DMS114 treated with DMSO at 0.1 percent for 48 hours (cell line): ENCODE measurements at regions not wholly inside any gene's neighbourhood (a gene's known extent, or its start where the extent isn't known, plus 50 kb on each side); places are given as distances from the start of the nearest gene placed in this dataset.
"Not testable (repeated sequence)": the region's sequence is repeated elsewhere in the genome, so short reads cannot be mapped to it uniquely, and the experiment has no call there.

Experiments
- DNase-seq: peaks from one replicate; lab custom pipeline; 2025; ENCODE audit not compliant: unreplicated experiment; lab: John Stamatoyannopoulos, UW

DNA sequence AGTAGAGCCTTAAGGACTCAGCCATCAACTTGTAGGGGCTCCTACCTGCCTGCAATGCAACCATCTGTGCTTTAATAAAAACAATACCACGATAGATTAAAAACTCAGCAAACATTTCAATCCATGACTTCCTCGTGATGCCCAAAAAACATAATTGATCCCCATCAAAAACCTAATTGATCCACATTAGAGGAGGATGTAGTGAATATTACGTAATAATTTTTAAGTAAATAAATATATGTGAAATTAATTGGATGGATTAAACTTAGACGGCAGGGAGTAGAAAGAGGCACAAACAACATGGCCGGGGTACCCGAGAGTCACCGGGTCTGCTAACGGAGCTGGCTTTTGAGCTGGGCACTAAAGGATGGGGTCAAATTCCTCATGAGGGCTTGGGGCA, 87.3 kb downstream of the ARL4C start:
- no peak for DNase-seq

- DNase-seq, result no peak
Measured at GRCh38 chr2:234406085-234406484, 90.8 kb downstream of the ARL4C start.

DNA sequence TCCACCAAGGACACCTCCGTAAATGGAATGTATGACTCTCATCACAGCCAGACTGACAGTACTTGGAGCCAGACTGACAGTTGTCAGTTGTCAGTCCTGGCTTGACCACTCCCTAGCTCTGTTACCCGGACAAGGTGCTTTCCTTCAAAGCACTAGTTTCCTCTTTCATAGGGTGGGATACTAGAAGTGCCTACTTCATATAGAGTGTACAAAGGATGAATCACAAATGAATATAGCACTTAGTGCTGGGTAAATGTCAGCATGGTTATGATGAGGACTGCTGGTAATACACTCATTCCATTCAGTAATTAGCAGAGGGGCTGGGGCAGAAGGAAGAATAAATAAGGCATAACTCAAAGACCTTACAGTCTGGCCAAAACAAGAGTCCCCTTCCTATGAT, 91.4 kb downstream of the ARL4C start:
- no peak for DNase-seq

DNA sequence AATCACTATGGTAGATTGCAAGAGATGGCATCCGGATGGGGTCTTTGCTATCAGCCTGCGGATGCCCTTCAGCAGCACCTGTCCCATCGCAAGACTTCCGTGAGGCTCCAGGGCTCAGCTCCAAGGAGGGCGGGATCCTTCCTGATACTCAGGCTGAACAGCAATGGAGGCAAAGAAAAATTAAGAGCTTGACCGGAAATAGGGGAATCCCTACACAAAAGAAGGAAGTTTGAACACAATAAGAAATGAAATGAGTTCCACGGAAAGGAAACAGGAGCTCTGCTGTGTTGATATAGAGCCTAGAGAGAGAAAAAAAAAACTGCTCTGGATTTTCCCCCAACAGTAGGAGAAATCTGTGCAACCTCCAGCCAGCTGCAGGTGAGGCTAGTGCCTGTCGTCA, 91.9 kb downstream of the ARL4C start:
- DNase-seq, result no peak

- no peak for DNase-seq
Measured at GRCh38 chr2:234403751-234404150, 93.1 kb downstream of the ARL4C start.

DNA sequence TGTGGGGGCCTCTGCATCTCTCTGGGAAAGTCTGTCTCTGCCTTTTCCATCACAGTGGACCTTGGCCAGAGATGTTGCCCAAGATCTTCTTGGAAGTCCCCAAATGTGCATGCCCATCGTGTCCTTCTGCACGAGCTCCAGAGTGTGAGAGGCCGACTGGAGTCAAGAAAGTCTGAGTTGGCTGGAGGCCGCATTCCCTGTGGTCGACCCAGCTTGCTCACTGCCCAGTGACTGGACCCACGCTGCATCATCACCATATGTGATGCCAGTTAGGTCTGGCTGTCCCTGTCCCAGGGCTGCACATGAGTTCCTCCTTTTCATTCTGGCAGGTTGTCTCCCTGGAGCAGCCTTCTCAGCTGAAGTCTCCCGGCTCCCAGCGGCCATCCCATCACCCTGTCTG, 93.8 kb downstream of the ARL4C start:
- DNase-seq, result no peak

DNA sequence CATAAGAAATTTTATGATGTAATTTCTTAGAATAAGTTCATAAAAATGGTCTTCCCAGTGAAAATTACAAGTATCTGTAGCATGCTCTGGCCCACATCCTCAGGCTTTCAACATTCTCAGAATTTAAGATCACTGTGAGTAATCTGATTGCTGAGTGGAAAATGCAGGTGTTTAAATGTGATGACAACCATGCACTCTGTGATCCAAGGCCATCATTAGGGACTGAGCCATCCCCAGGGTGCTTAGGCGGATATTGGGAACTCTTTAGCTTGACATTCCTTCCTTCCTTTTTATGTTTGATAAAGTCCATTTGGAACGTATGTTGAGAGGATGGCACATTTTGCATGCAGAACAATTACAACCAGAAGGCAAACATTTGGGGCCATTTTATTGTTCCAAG, 95.5 kb downstream of the ARL4C start:
- DNase-seq, result no peak

GRCh38 chr2:234399451-234400246, 97.2 kb downstream of the ARL4C start:
- no peak for DNase-seq

DNA sequence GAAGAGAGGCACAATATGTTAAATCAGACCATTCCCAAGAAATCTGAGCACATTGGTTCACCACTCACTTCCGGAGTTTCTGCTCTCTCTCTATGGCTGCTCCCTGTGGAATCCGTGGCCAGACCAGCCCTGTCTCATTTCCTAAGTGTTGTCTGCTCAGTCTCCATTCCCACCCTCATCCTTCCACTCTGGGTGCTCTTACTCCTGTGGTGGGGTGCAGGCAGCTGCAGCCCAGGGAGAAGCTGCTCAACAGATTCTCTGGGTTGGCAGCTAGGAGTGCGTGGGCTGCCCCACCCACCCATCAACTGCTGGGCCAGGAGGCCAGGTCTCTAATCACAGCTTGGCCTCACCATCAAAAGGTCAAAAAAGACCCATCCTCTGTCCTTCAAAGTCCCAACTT, 98.3 kb downstream of the ARL4C start:
- no peak for DNase-seq

DNA sequence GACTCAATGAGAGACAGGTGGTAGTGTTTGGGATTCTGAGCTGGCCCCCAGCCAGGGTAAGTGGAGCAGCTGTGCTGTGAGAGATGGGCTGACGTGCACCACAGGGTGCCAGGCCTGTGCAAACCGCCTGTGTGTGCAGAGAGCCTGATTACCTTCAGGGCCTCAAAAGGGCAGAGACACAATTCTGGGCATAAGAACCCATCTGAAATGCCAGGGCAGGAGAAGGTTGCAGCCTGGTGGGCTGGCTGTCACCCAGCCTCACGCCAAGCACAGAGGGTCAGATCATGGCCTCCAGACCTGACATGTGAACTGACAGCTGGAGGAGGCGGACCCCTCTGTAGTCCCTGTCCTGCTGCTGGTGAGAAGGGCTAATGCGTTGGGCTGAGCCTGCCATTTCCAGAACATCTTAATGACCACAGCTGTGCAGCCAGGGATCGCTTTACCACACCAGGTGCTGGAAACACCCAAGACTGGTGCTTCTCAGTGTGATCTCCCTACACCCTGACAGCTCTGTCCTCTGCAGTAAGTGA, 100.9 kb downstream of the ARL4C start:
- no peak for DNase-seq

DNA sequence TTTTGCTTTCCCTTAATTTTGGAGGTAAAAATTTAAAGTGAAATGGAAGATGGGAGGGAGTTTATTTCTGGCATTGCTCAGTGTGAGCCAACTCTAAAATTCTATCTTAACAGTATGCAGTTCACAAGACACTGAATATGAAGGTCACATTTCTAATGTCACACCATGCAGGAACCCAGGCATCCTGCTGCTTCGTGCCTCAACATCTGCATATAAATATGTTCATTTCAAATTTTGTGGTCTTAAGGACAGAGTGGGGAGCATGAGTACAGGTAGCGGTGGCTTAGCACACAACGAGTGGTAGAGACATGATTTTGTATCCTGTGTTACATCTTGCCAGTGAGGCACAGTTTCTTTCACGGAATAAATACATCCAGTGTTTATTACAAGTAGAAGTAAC, 102.4 kb downstream of the ARL4C start:
- DNase-seq, result no peak

- no peak for DNase-seq
Measured at GRCh38 chr2:234393354-234393753, 103.5 kb downstream of the ARL4C start.

- no peak for DNase-seq
Measured at GRCh38 chr2:234392041-234392615, 104.8 kb downstream of the ARL4C start.

DNA sequence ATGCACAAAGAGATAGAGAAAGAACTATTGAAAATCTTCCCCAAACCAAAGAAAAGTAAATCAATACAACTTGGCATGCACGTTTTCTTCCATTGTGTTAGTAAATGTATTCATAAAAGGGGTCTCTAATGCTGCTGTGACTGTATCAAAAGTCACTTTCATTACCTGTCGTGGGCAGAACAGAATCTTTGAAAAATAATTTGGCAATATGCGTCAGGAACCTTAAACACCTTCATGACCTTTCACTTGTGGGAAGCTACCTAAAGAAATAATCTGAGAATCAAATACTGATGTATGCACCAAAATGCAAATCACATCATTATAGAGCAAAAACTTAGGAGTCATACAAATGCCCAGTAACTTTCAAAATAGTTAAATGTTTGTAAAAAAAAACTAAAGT, 105.3 kb downstream of the ARL4C start:
- no peak for DNase-seq

- not testable (repeated sequence) for DNase-seq
Measured at GRCh38 chr2:234389661-234390060, 107.2 kb downstream of the ARL4C start.

GRCh38 chr2:234388591-234388990, 108.3 kb downstream of the ARL4C start:
- DNase-seq, result no peak

GRCh38 chr2:234386971-234387370, 109.9 kb downstream of the ARL4C start:
- no peak for DNase-seq

DNA sequence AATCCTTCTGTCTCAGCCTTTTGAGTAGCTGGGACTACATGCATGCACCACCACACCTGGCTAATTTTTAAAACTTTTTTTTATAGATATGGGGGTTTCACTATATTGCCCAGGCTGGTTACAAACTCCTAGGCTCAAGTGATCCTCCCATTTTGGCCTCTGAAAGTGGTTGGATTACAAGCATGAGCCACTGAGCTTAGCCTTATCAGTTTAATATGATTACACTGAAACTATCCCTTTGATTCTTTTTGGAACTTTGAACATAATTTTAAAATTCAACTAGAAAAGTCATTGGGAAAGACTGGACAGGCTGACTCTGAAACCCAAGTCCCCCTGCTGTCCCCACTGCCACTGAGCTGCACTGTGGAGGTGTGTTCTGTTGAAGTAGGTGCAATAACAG, 114.8 kb downstream of the ARL4C start:
- DNase-seq, result no peak

DNA sequence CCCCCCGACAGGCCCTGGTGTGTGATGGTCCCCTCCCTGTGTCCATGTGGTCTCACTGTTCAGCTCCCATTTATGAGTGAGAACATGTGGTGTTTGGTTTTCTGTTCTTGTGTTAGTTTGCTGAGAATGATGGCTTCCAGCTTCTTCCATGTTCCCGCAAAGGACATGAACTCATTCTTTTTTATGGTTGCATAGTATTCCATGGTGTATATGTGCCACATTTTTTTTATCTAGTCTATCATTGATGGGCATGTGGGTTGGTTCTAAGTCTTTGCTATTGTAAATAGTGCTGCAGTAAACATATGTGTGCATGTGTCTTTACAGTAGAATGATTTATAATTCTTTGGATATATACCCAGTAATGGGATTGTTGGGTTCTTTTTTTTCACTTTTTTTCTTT, 117.9 kb downstream of the ARL4C start:
- DNase-seq, result not testable (repeated sequence)

GRCh38 chr2:234378440-234378839, 118.4 kb downstream of the ARL4C start:
- no peak for DNase-seq

- DNase-seq, result no peak
Measured at GRCh38 chr2:234377761-234378391, 119.0 kb downstream of the ARL4C start.

- DNase-seq, result no peak
Measured at GRCh38 chr2:234376229-234376628, 120.7 kb downstream of the ARL4C start.
